Panc1 (cell line): ENCODE measurements at regions not wholly inside any gene's neighbourhood (a gene's known extent, or its start where the extent isn't known, plus 50 kb on each side); places are given as distances from the start of the nearest gene placed in this dataset.

ENCODE experiments used
- ATAC-seq: fragments of 200-7000 bp; cut with Tn5 transposase; 2 replicates; pipeline ENCODE4 v1.9.1; 2020; ENCODE audit warnings: mild to moderate bottlenecking, moderate library complexity
- BruUV-seq: library from RNA; stranded (reverse); fragments of 400-500 nt; replicated peaks from 2 replicates; lab custom pipeline; 2021; lab: Mats Ljungman, UMichigan
- CTCF ChIA-PET: fragments of 300-600 bp; sonication (Branson Sonifier 250); formaldehyde crosslinking; loops from one replicate; lab custom pipeline; 2022; ENCODE audit warnings: antibody characterized with exemption; lab: Charles Lee
- POLR2A ChIA-PET: fragments of 300-600 bp; sonication (Branson Sonifier 250); formaldehyde crosslinking; loops from one replicate; lab custom pipeline; 2022; ENCODE audit warnings: antibody characterized with exemption; lab: Charles Lee
- DNase-seq: peaks from one replicate; pipeline ENCODE4 v3.0.0-alpha.2; 2010; ENCODE audit warnings: low read depth, low spot score
- H3K27ac ChIP-seq: 2 replicates; pipeline ENCODE4 v1.5.1; 2011; ENCODE audit warnings: mild to moderate bottlenecking, low read length, inconsistent platforms
- H3K27me3 ChIP-seq: fragments of 200-500 bp; sonication (Bioruptor generic); 2 replicates; pipeline ENCODE4 v1.6.0; 2014; ENCODE audit warnings: low read length, inconsistent platforms; ENCODE audit not compliant: control insufficient read depth, insufficient read depth
- H3K36me3 ChIP-seq: fragments of 200-500 bp; sonication (Bioruptor generic); 2 replicates; pipeline ENCODE4 v1.5.1; 2014; ENCODE audit warnings: inconsistent platforms, mild to moderate bottlenecking, low read length, moderate library complexity; ENCODE audit not compliant: control insufficient read depth, insufficient read depth
- H3K4me1 ChIP-seq: 2 replicates; pipeline ENCODE4 v1.5.1; 2011; ENCODE audit warnings: inconsistent platforms, mild to moderate bottlenecking, low read length, moderate library complexity; ENCODE audit not compliant: control insufficient read depth, insufficient read depth
- H3K4me3 ChIP-seq, 2 experiments: 2 replicates each; pipeline ENCODE4 v1.5.1; 2011 to 2012; ENCODE audit warnings: low read depth in 2 of 2, low read length in 2 of 2, mild to moderate bottlenecking in 2 of 2, inconsistent platforms in 1 of 2, moderate library complexity in 1 of 2
- H3K9me3 ChIP-seq: fragments of 200-500 bp; sonication (Bioruptor generic); 2 replicates; pipeline ENCODE4 v1.5.1; 2014; ENCODE audit warnings: low read depth, mild to moderate bottlenecking, inconsistent platforms, low read length, moderate library complexity; ENCODE audit not compliant: control insufficient read depth, insufficient read depth
- CTCF ChIP-seq: fragments of 450-650 bp; IDR thresholded peaks from 2 replicates; pipeline ENCODE4 v1.5.1; 2017; ENCODE audit warnings: mild to moderate bottlenecking
- POLR2AphosphoS5 ChIP-seq: IDR thresholded peaks from 2 replicates; pipeline ENCODE4 v1.6.1; 2012; ENCODE audit warnings: mild to moderate bottlenecking, low read depth, low read length, moderate library complexity
- REST ChIP-seq, 2 experiments: IDR thresholded peaks; 2 replicates each; pipeline ENCODE4 v1.6.1; 2011 to 2012; ENCODE audit warnings: low read depth in 2 of 2, control low read depth in 1 of 2, low read length in 1 of 2, mild to moderate bottlenecking in 1 of 2, moderate library complexity in 1 of 2; ENCODE audit not compliant: insufficient read depth in 1 of 2
- SIN3A ChIP-seq: IDR thresholded peaks from 2 replicates; pipeline ENCODE4 v1.6.1; 2012; ENCODE audit warnings: low read depth, mild to moderate bottlenecking, low read length, moderate library complexity, borderline replicate concordance; ENCODE audit not compliant: insufficient read depth
- TCF7L2 ChIP-seq: IDR thresholded peaks from 2 replicates; pipeline ENCODE4 v1.6.1; 2011; ENCODE audit warnings: mild to moderate bottlenecking, low read depth, low read length, inconsistent platforms
- in situ Hi-C: cut with HindIII; loops from 2 replicates; pipeline ENCODE4 v1.10.0; 2016; ENCODE audit warnings: low sequenced_read_pairs, low pct_unique_long_range_greater_than_20kb
- intact Hi-C: fragments of 100-400 bp; cut with micrococcal nuclease; formaldehyde crosslinking; loops from one replicate; pipeline ENCODE4 v1.10.0; 2022; ENCODE audit not compliant: unreplicated experiment

DNA sequence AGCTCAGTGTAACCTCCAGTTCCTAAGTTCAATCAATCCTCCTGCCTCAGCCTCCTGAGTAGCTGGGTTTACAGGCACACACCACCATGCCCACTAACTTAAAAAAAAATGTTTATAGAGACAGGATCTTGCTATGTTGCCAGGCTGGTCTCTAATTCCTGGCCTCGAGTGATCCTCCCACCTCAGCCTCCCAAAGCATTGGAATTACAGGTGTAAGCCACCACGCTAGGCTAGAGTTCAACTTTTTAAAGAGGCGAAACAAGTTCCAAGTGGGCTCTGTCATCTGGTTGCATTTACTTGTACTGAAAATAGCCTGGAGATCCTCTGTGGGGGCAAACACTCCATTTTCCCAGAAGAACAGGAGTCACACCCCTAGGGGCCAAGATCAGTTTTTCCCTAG lies 100.7 kb upstream of the RIPOR2 start:
- H3K27me3 ChIP-seq = no peaks in the 10 kb centered on the region
- BruUV-seq = no TSS peak
- H3K4me3 ChIP-seq = no peak overlapping the region
- DNase-seq (no peak), ATAC-seq (no peak)
- no peaks in the 10 kb centered on the region for H3K36me3 ChIP-seq
- H3K9me3 ChIP-seq = no peaks in the 10 kb centered on the region
- ChIA-PET CTCF (no interaction called here), POLR2A (no interaction called here)
- TF ChIP-seq POLR2AphosphoS5 (no peak), SIN3A (no peak), REST (IDR thresholded peaks at IDR 0.05; ENCODE audit: insufficient read depth in 1 of 2, low read depth in 2 of 2, low read length in 1 of 2) (no peak), CTCF (no peak), TCF7L2 (no peak)
- no peak overlapping the region for H3K27ac ChIP-seq
- intact Hi-C loops = no loop called here
- in situ Hi-C loops = no loop called here
- H3K4me1 ChIP-seq = no peaks in the 10 kb centered on the region

DNA sequence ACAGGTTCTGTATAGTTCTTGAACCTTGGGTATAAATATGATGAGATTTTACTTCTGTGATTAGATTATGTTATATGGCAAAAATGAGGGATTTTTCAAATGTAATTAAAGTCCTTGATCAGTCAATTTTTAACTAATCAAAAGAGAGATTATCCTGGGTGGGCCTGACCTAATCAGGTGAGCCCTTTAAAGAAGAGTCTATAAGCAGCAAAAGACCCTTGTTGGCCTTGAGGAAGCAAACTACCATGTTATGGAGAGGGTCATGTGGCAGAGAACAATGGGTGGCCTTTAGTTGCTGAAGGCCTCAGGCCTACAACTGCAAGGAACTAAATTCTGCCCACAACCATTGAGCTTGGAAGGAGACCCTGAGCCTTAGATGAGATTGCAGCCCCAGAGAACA lies 102.5 kb upstream of the RIPOR2 start:
- TF ChIP-seq CTCF = no peak
- TF ChIP-seq POLR2AphosphoS5 = no peak
- no TSS peak for BruUV-seq
- no peaks in the 10 kb centered on the region for H3K27me3 ChIP-seq
- no peak overlapping the region for H3K4me3 ChIP-seq
- in situ Hi-C loops = no loop called here
- no peak for DNase-seq
- H3K36me3 ChIP-seq = no peaks in the 10 kb centered on the region
- no peak overlapping the region for H3K27ac ChIP-seq
- POLR2A ChIA-PET = no interaction called here
- no peaks in the 10 kb centered on the region for H3K9me3 ChIP-seq
- CTCF ChIA-PET = no interaction called here
- ATAC-seq = no peak
- intact Hi-C loops = no loop called here
- no peaks in the 10 kb centered on the region for H3K4me1 ChIP-seq

- POLR2A ChIA-PET = no interaction called here
- Histone ChIP-seq H3K27ac (no peak overlapping the region), H3K4me3 (no peak overlapping the region), H3K9me3 (no peaks in the 10 kb centered on the region), H3K36me3 (no peaks in the 10 kb centered on the region), H3K4me1 (no peaks in the 10 kb centered on the region), H3K27me3 (no peaks in the 10 kb centered on the region)
- in situ Hi-C loops = no loop called here
- DNase-seq (no peak), ATAC-seq (no peak)
- TF ChIP-seq CTCF = no peak
- TF ChIP-seq SIN3A = no peak
- TF ChIP-seq POLR2AphosphoS5 = no peak
- TF ChIP-seq REST (IDR thresholded peaks at IDR 0.05; ENCODE audit: insufficient read depth in 1 of 2, low read depth in 2 of 2, low read length in 1 of 2) = no peak
- no peak for TF ChIP-seq TCF7L2
- no TSS peak for BruUV-seq
- intact Hi-C loops = no loop called here
- CTCF ChIA-PET = interaction anchor here (0.6 kb wide), 1 partner anchor 183 kb away, joined by 3 read pairs; no protein-coding TSS in a partner anchor
Observed at GRCh38 chr6:25038999-25039398, 103.2 kb upstream of the RIPOR2 start.
